NT2/D1 (cell line): ENCODE measurements at regions not wholly inside any gene's neighbourhood (a gene's known extent, or its start where the extent isn't known, plus 50 kb on each side); places are given as distances from the start of the nearest gene placed in this dataset.

Experiments
- SUZ12 ChIP-seq: IDR thresholded peaks from 2 replicates; pipeline ENCODE4 v1.6.1; 2011; ENCODE audit not compliant: insufficient read length, insufficient read depth; ENCODE audit errors: extremely low read depth
- YY1 ChIP-seq: IDR thresholded peaks from 2 replicates; pipeline ENCODE4 v1.6.1; 2011; ENCODE audit not compliant: insufficient read length, insufficient read depth
- ZNF274 ChIP-seq: IDR thresholded peaks from 2 replicates; pipeline ENCODE4 v1.6.1; 2011; ENCODE audit warnings: mild to moderate bottlenecking, low read depth, low read length

GRCh38 chr12:94078138-94078723, 70.1 kb upstream of the PLXNC1 start:
- TF ChIP-seq YY1: no peak
- no peak for TF ChIP-seq SUZ12
- no peak for TF ChIP-seq ZNF274
